ENCODE measurements at regions not wholly inside any gene's neighbourhood (a gene's known extent, or its start where the extent isn't known, plus 50 kb on each side); places are given as distances from the start of the nearest gene placed in this dataset.

DNA sequence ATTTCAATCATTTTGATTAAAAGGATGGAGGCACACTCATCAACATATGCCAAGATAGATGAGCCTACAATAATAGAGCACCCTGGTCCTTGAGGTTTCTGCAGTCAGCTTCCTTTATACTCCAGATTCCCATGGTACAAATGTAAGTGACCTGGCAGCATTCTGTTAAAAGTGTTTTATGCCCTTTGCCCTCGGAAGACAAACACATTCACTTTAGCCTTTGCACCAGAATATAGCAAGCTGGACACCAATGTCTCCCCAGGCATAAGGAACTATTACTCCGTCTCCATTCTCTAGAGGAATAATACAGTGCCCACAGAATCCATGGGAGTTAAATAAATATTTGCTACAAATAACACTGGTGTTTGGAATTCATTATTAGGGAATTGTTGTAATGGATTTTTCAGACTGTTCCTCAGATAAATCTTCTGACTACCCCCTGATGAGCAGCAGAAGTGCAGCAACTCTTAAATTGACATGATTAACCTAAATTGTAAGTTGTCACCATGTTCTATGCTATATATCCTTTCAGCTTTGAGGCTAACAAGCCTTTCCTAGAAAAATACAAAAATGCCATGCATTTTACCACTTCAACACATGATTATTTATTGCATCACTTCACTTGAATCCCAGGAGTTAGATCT lies 340.2 kb downstream of the TBC1D32 start:
- no peak for TF ChIP-seq SIN3A (IDR thresholded peaks at IDR 0.05; ENCODE audit: borderline replicate concordance, insufficient read depth, low read length)
- TF ChIP-seq POLR2AphosphoS5 (IDR thresholded peaks at IDR 0.05; ENCODE audit: low read depth, low read length) = no peak
- TF ChIP-seq FOXP2 (optimal IDR thresholded peaks at IDR 0.05; ENCODE audit: borderline replicate concordance, extremely low read depth, extremely low read length, insufficient read depth) = no peak
- TF ChIP-seq TAF1 (IDR thresholded peaks at IDR 0.05; ENCODE audit: borderline replicate concordance, insufficient read depth, low read length) = no peak

DNA sequence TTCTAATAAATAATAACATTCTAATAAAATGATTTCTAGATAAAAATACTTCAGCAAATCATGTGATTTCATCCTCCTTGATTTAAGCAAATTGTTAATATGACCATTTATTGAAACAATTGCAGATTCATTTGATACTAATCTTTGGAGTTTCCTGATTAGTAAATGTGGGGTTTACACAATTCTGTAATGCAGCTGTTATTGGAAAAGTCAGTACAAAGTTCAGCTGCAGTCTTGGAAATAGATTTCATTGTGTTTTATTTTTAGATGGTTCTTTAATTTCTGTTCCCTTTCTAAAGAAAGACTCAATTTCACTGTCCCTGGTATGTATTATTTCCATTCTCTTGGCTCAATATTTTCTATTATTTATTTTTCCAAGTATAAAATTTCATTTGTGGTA lies 342.0 kb downstream of the TBC1D32 start:
- no peak for TF ChIP-seq TAF1 (IDR thresholded peaks at IDR 0.05; ENCODE audit: borderline replicate concordance, insufficient read depth, low read length)
- no peak for TF ChIP-seq SIN3A (IDR thresholded peaks at IDR 0.05; ENCODE audit: borderline replicate concordance, insufficient read depth, low read length)
- TF ChIP-seq POLR2AphosphoS5 (IDR thresholded peaks at IDR 0.05; ENCODE audit: low read depth, low read length) = no peak
- TF ChIP-seq, protein P1, sequence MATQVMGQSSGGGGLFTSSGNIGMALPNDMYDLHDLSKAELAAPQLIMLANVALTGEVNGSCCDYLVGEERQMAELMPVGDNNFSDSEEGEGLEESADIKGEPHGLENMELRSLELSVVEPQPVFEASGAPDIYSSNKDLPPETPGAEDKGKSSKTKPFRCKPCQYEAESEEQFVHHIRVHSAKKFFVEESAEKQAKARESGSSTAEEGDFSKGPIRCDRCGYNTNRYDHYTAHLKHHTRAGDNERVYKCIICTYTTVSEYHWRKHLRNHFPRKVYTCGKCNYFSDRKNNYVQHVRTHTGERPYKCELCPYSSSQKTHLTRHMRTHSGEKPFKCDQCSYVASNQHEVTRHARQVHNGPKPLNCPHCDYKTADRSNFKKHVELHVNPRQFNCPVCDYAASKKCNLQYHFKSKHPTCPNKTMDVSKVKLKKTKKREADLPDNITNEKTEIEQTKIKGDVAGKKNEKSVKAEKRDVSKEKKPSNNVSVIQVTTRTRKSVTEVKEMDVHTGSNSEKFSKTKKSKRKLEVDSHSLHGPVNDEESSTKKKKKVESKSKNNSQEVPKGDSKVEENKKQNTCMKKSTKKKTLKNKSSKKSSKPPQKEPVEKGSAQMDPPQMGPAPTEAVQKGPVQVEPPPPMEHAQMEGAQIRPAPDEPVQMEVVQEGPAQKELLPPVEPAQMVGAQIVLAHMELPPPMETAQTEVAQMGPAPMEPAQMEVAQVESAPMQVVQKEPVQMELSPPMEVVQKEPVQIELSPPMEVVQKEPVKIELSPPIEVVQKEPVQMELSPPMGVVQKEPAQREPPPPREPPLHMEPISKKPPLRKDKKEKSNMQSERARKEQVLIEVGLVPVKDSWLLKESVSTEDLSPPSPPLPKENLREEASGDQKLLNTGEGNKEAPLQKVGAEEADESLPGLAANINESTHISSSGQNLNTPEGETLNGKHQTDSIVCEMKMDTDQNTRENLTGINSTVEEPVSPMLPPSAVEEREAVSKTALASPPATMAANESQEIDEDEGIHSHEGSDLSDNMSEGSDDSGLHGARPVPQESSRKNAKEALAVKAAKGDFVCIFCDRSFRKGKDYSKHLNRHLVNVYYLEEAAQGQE (IDR thresholded peaks at IDR 0.05; ENCODE audit: insufficient read depth in 1 of 2, low read depth in 2 of 2, low read length in 2 of 2) = no peak
- no peak for TF ChIP-seq FOXP2 (optimal IDR thresholded peaks at IDR 0.05; ENCODE audit: borderline replicate concordance, extremely low read depth, extremely low read length, insufficient read depth)

DNA sequence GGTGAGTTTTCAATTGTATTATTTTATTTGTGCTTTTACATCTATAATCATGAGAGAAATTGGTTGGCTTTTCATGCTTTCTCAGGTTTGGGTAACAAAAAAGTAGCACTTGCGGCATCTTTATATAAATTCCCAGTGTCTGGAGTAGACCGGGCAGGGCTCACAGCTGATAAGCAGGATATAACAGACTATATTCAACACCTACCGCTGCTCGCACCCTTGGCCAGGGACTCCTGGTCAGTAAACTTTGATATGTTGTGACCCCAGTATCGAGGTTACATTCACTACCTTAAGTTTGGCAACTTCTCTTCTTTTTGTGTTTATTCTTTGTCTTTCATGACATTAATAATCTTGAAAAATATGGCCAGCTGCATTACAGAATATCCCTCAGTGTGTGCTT lies 343.4 kb downstream of the TBC1D32 start:
- TF ChIP-seq TAF1 (IDR thresholded peaks at IDR 0.05; ENCODE audit: borderline replicate concordance, insufficient read depth, low read length) (no peak), FOXP2 (optimal IDR thresholded peaks at IDR 0.05; ENCODE audit: borderline replicate concordance, extremely low read depth, extremely low read length, insufficient read depth) (no peak), SIN3A (IDR thresholded peaks at IDR 0.05; ENCODE audit: borderline replicate concordance, insufficient read depth, low read length) (no peak), POLR2AphosphoS5 (IDR thresholded peaks at IDR 0.05; ENCODE audit: low read depth, low read length) (no peak)
- TF ChIP-seq, protein P1 (IDR thresholded peaks at IDR 0.05; ENCODE audit: insufficient read depth in 1 of 2, low read depth in 2 of 2, low read length in 2 of 2) = no peak

DNA sequence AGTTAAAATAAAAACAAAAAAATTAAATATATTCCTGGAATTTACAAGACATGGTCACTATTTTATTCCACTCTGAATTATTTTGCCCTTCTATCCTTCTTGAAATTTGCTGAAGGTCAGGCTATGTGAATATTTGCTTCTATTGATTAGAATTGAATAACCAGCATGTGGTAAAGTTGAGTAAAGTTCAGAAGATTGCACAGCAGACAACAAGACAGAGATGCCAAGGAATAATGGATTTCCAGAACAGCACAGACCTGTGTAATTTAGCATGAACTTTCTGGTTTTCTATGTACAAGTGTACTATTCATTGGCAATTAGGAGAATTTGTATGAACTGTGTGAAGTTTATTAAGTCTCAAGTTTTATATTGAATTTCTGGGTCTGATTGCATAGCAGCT lies 352.4 kb downstream of the TBC1D32 start:
- TF ChIP-seq FOXP2 (optimal IDR thresholded peaks at IDR 0.05; ENCODE audit: borderline replicate concordance, extremely low read depth, extremely low read length, insufficient read depth) (no peak), SIN3A (IDR thresholded peaks at IDR 0.05; ENCODE audit: borderline replicate concordance, insufficient read depth, low read length) (no peak), TAF1 (IDR thresholded peaks at IDR 0.05; ENCODE audit: borderline replicate concordance, insufficient read depth, low read length) (no peak), POLR2AphosphoS5 (IDR thresholded peaks at IDR 0.05; ENCODE audit: low read depth, low read length) (no peak)
- TF ChIP-seq, protein P1 (IDR thresholded peaks at IDR 0.05; ENCODE audit: insufficient read depth in 1 of 2, low read depth in 2 of 2, low read length in 2 of 2) = no peak

DNA sequence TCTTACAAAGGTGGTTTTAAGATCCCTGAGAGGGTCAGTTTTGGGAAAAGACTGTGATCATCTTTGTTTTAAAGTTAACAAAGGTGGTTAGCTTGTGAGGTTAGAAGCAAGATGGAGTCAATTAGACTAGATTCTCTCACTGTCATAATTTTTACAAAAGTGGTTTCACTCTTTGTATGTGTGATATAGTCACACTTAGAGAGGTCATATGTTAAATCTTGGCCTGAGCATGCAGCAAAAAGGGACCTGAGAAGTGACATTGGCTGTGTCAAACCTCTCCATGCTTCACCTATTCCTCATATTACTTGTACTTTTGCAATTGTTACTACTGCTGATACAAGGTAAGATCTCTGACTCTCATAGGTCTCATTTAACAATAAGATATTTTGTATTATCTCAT lies 368.0 kb downstream of the TBC1D32 start:
- TF ChIP-seq FOXP2 (optimal IDR thresholded peaks at IDR 0.05; ENCODE audit: borderline replicate concordance, extremely low read depth, extremely low read length, insufficient read depth) (no peak), SIN3A (IDR thresholded peaks at IDR 0.05; ENCODE audit: borderline replicate concordance, insufficient read depth, low read length) (no peak), TAF1 (IDR thresholded peaks at IDR 0.05; ENCODE audit: borderline replicate concordance, insufficient read depth, low read length) (no peak), POLR2AphosphoS5 (IDR thresholded peaks at IDR 0.05; ENCODE audit: low read depth, low read length) (no peak)
- TF ChIP-seq, protein P1 (IDR thresholded peaks at IDR 0.05; ENCODE audit: insufficient read depth in 1 of 2, low read depth in 2 of 2, low read length in 2 of 2) = no peak

Measured in PFSK-1 (cell line).